ENCODE measurements at regions not wholly inside any gene's neighbourhood (a gene's known extent, or its start where the extent isn't known, plus 50 kb on each side); places are given as distances from the start of the nearest gene placed in this dataset.

GRCh38 chr11:69390561-69390960 lies 90.9 kb upstream of the LINC01488 start:
- H3K36me3 Mint-ChIP-seq (ENCODE audit: insufficient read depth) = no peaks in the 10 kb centered on the region
- ATAC-seq = no peak
- peaks cover 29% of the 10 kb centered on the region for H3K9me3 Mint-ChIP-seq
- no peaks in the 10 kb centered on the region for H3K4me1 Mint-ChIP-seq (ENCODE audit: low read depth)
- H3K4me3 Mint-ChIP-seq = no peak overlapping the region
- peaks cover 3% of the 10 kb centered on the region for H3K27me3 Mint-ChIP-seq (ENCODE audit: low read depth)
- DNase-seq = no peak

GRCh38 chr11:69391192-69392103 lies 90.0 kb upstream of the LINC01488 start:
- Mint-ChIP-seq H3K4me3 (no peak overlapping the region), H3K9me3 (peaks cover 29% of the 10 kb centered on the region), H3K27me3 (ENCODE audit: low read depth) (peaks cover 3% of the 10 kb centered on the region), H3K36me3 (ENCODE audit: insufficient read depth) (no peaks in the 10 kb centered on the region), H3K4me1 (ENCODE audit: low read depth) (no peaks in the 10 kb centered on the region)
- DNase-seq = no peak
- ATAC-seq = no peak

- DNase-seq = no peak
- Mint-ChIP-seq H3K4me3 (no peak overlapping the region), H3K4me1 (ENCODE audit: low read depth) (no peaks in the 10 kb centered on the region), H3K36me3 (ENCODE audit: insufficient read depth) (no peaks in the 10 kb centered on the region), H3K9me3 (peaks cover 27% of the 10 kb centered on the region), H3K27me3 (ENCODE audit: low read depth) (peaks cover 3% of the 10 kb centered on the region)
- no peak for ATAC-seq
Measured at GRCh38 chr11:69392104-69392653, 89.3 kb upstream of the LINC01488 start.

- DNase-seq = no peak
- Mint-ChIP-seq H3K9me3 (peaks cover 17% of the 10 kb centered on the region), H3K4me1 (ENCODE audit: low read depth) (no peaks in the 10 kb centered on the region), H3K4me3 (no peak overlapping the region), H3K27me3 (ENCODE audit: low read depth) (peaks cover 3% of the 10 kb centered on the region), H3K36me3 (ENCODE audit: insufficient read depth) (no peaks in the 10 kb centered on the region)
- no peak for ATAC-seq
Measured at GRCh38 chr11:69393178-69393832, 88.2 kb upstream of the LINC01488 start.

GRCh38 chr11:69393865-69394233 lies 87.6 kb upstream of the LINC01488 start:
- Mint-ChIP-seq H3K4me1 (ENCODE audit: low read depth) (no peaks in the 10 kb centered on the region), H3K4me3 (no peak overlapping the region), H3K9me3 (peaks cover 12% of the 10 kb centered on the region), H3K27me3 (ENCODE audit: low read depth) (peaks cover 3% of the 10 kb centered on the region), H3K36me3 (ENCODE audit: insufficient read depth) (no peaks in the 10 kb centered on the region)
- ATAC-seq = no peak
- DNase-seq = no peak

- no peak overlapping the region for H3K4me3 Mint-ChIP-seq
- no peak for ATAC-seq
Measured at GRCh38 chr11:69394234-69394868, 87.1 kb upstream of the LINC01488 start.

GRCh38 chr11:69394869-69395246 lies 86.6 kb upstream of the LINC01488 start:
- ATAC-seq (no peak), DNase-seq (no peak)
- H3K9me3 Mint-ChIP-seq = peaks cover 2% of the 10 kb centered on the region
- H3K4me1 Mint-ChIP-seq (ENCODE audit: low read depth) = no peaks in the 10 kb centered on the region
- no peak overlapping the region for H3K4me3 Mint-ChIP-seq
- peaks cover 3% of the 10 kb centered on the region for H3K27me3 Mint-ChIP-seq (ENCODE audit: low read depth)
- no peaks in the 10 kb centered on the region for H3K36me3 Mint-ChIP-seq (ENCODE audit: insufficient read depth)

More at GRCh38 chr11:69394234-69394868, 87.1 kb upstream of the LINC01488 start:
- no peak for DNase-seq
- H3K9me3 Mint-ChIP-seq = peaks cover 7% of the 10 kb centered on the region
- no peaks in the 10 kb centered on the region for H3K4me1 Mint-ChIP-seq (ENCODE audit: low read depth)
- H3K27me3 Mint-ChIP-seq (ENCODE audit: low read depth) = peaks cover 3% of the 10 kb centered on the region
- H3K36me3 Mint-ChIP-seq (ENCODE audit: insufficient read depth) = no peaks in the 10 kb centered on the region

- no peak overlapping the region for H3K4me3 Mint-ChIP-seq
- DNase-seq = no peak
- ATAC-seq = no peak
- no peaks in the 10 kb centered on the region for H3K36me3 Mint-ChIP-seq (ENCODE audit: insufficient read depth)
- peaks cover 3% of the 10 kb centered on the region for H3K27me3 Mint-ChIP-seq (ENCODE audit: low read depth)
- H3K9me3 Mint-ChIP-seq = no peaks in the 10 kb centered on the region
- H3K4me1 Mint-ChIP-seq (ENCODE audit: low read depth) = no peaks in the 10 kb centered on the region
Measured at GRCh38 chr11:69395287-69395686, 86.2 kb upstream of the LINC01488 start.

GRCh38 chr11:69396051-69396947 lies 85.2 kb upstream of the LINC01488 start:
- Mint-ChIP-seq H3K4me1 (ENCODE audit: low read depth) (peaks cover 2% of the 10 kb centered on the region), H3K27me3 (ENCODE audit: low read depth) (no peaks in the 10 kb centered on the region), H3K4me3 (no peak overlapping the region), H3K9me3 (no peaks in the 10 kb centered on the region), H3K36me3 (ENCODE audit: insufficient read depth) (no peaks in the 10 kb centered on the region)
- no peak for DNase-seq
- ATAC-seq = no peak

- no peaks in the 10 kb centered on the region for H3K36me3 Mint-ChIP-seq (ENCODE audit: insufficient read depth)
- H3K27me3 Mint-ChIP-seq (ENCODE audit: low read depth) = no peaks in the 10 kb centered on the region
- no peaks in the 10 kb centered on the region for H3K9me3 Mint-ChIP-seq
- H3K4me3 Mint-ChIP-seq = no peak overlapping the region
- ATAC-seq = no peak
- H3K4me1 Mint-ChIP-seq (ENCODE audit: low read depth) = peaks cover 7% of the 10 kb centered on the region
- no peak for DNase-seq
Measured at GRCh38 chr11:69396948-69397307, 84.5 kb upstream of the LINC01488 start.

GRCh38 chr11:69397732-69398131 lies 83.7 kb upstream of the LINC01488 start:
- H3K36me3 Mint-ChIP-seq (ENCODE audit: insufficient read depth) = no peaks in the 10 kb centered on the region
- no peak overlapping the region for H3K4me3 Mint-ChIP-seq
- ATAC-seq = no peak
- H3K4me1 Mint-ChIP-seq (ENCODE audit: low read depth) = peaks cover 7% of the 10 kb centered on the region
- no peak for DNase-seq
- H3K27me3 Mint-ChIP-seq (ENCODE audit: low read depth) = no peaks in the 10 kb centered on the region
- H3K9me3 Mint-ChIP-seq = no peaks in the 10 kb centered on the region

GRCh38 chr11:69398529-69399492 lies 82.7 kb upstream of the LINC01488 start:
- peaks cover 7% of the 10 kb centered on the region for H3K4me1 Mint-ChIP-seq (ENCODE audit: low read depth)
- no peak for DNase-seq
- peaks cover 8% of the 10 kb centered on the region for H3K9me3 Mint-ChIP-seq
- no peak overlapping the region for H3K4me3 Mint-ChIP-seq
- no peaks in the 10 kb centered on the region for H3K27me3 Mint-ChIP-seq (ENCODE audit: low read depth)
- ATAC-seq = no peak
- no peaks in the 10 kb centered on the region for H3K36me3 Mint-ChIP-seq (ENCODE audit: insufficient read depth)

GRCh38 chr11:69400140-69400539 lies 81.3 kb upstream of the LINC01488 start:
- H3K36me3 Mint-ChIP-seq (ENCODE audit: insufficient read depth) = no peaks in the 10 kb centered on the region
- no peak for DNase-seq
- peaks cover 8% of the 10 kb centered on the region for H3K9me3 Mint-ChIP-seq
- H3K4me3 Mint-ChIP-seq = no peak overlapping the region
- peaks cover 7% of the 10 kb centered on the region for H3K4me1 Mint-ChIP-seq (ENCODE audit: low read depth)
- H3K27me3 Mint-ChIP-seq (ENCODE audit: low read depth) = no peaks in the 10 kb centered on the region
- no peak for ATAC-seq
